ENCODE measurements at regions not wholly inside any gene's neighbourhood (a gene's known extent, or its start where the extent isn't known, plus 50 kb on each side); places are given as distances from the start of the nearest gene placed in this dataset.
"Not testable (repeated sequence)": the region's sequence is repeated elsewhere in the genome, so short reads cannot be mapped to it uniquely, and the experiment has no call there.

GRCh38 chr4:24368801-24369200, 215.6 kb downstream of the DHX15 start:
- no peak for DNase-seq (ENCODE audit: low read depth)

- no peak for DNase-seq (ENCODE audit: low read depth)
These were observed 219.5 kb downstream of the DHX15 start for GRCh38 chr4:24364852-24365251.

- no peak for DNase-seq (ENCODE audit: low read depth)
These were observed 220.1 kb downstream of the DHX15 start for GRCh38 chr4:24364249-24364648.

GRCh38 chr4:24363751-24364150, 220.6 kb downstream of the DHX15 start:
- no peak for DNase-seq (ENCODE audit: low read depth)

GRCh38 chr4:24352112-24352511, 232.2 kb downstream of the DHX15 start:
- no peak for DNase-seq (ENCODE audit: low read depth)

GRCh38 chr4:24349168-24349996, 235.0 kb downstream of the DHX15 start:
- DNase-seq (ENCODE audit: low read depth) = not testable (repeated sequence)

GRCh38 chr4:24339260-24339659, 245.1 kb downstream of the DHX15 start:
- no peak for DNase-seq (ENCODE audit: low read depth)

- no peak for DNase-seq (ENCODE audit: low read depth)
These were observed 246.7 kb downstream of the DHX15 start for GRCh38 chr4:24337451-24338190.

GRCh38 chr4:24335616-24336015, 248.7 kb downstream of the DHX15 start:
- DNase-seq (ENCODE audit: low read depth) = no peak

- no peak for DNase-seq (ENCODE audit: low read depth)
These were observed 249.4 kb downstream of the DHX15 start for GRCh38 chr4:24334906-24335305.

GRCh38 chr4:24330573-24330972, 253.8 kb downstream of the DHX15 start:
- DNase-seq (ENCODE audit: low read depth) = no peak

- no peak for DNase-seq (ENCODE audit: low read depth)
These were observed 254.2 kb downstream of the DHX15 start for GRCh38 chr4:24330172-24330571.

- no peak for DNase-seq (ENCODE audit: low read depth)
These were observed 255.6 kb downstream of the DHX15 start for GRCh38 chr4:24328711-24329110.

GRCh38 chr4:24328310-24328709, 256.0 kb downstream of the DHX15 start:
- DNase-seq (ENCODE audit: low read depth) = no peak

- no peak for DNase-seq (ENCODE audit: low read depth)
These were observed 261.4 kb downstream of the DHX15 start for GRCh38 chr4:24322995-24323394.

- no peak for DNase-seq (ENCODE audit: low read depth)
These were observed 261.8 kb downstream of the DHX15 start for GRCh38 chr4:24322511-24322910.

GRCh38 chr4:24321616-24322015, 262.7 kb downstream of the DHX15 start:
- no peak for DNase-seq (ENCODE audit: low read depth)

- DNase-seq (ENCODE audit: low read depth) = no peak
These were observed 263.2 kb downstream of the DHX15 start for GRCh38 chr4:24321131-24321530.

GRCh38 chr4:24319387-24319786, 265.0 kb downstream of the DHX15 start:
- DNase-seq (ENCODE audit: low read depth) = no peak

- no peak for DNase-seq (ENCODE audit: low read depth)
These were observed 269.3 kb downstream of the DHX15 start for GRCh38 chr4:24315056-24315455.

GRCh38 chr4:24312261-24312913, 272.0 kb downstream of the DHX15 start:
- no peak for DNase-seq (ENCODE audit: low read depth)

GRCh38 chr4:24303926-24304325, 280.4 kb downstream of the DHX15 start:
- no peak for DNase-seq (ENCODE audit: low read depth)

GRCh38 chr4:24298911-24299310, 285.4 kb downstream of the DHX15 start:
- no peak for DNase-seq (ENCODE audit: low read depth)

All from GM04503 (cell line).